ENCODE measurements at regions not wholly inside any gene's neighbourhood (a gene's known extent, or its start where the extent isn't known, plus 50 kb on each side); places are given as distances from the start of the nearest gene placed in this dataset.

GRCh38 chr4:187389420-187389819 lies 606.2 kb upstream of the ZFP42 start (continued):
- no peak for TF ChIP-seq CHD7 (IDR thresholded peaks at IDR 0.05; ENCODE audit: insufficient replicate concordance, low read length)
- TF ChIP-seq, protein P1, sequence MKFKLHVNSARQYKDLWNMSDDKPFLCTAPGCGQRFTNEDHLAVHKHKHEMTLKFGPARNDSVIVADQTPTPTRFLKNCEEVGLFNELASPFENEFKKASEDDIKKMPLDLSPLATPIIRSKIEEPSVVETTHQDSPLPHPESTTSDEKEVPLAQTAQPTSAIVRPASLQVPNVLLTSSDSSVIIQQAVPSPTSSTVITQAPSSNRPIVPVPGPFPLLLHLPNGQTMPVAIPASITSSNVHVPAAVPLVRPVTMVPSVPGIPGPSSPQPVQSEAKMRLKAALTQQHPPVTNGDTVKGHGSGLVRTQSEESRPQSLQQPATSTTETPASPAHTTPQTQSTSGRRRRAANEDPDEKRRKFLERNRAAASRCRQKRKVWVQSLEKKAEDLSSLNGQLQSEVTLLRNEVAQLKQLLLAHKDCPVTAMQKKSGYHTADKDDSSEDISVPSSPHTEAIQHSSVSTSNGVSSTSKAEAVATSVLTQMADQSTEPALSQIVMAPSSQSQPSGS (IDR thresholded peaks at IDR 0.05; ENCODE audit: low read length), result no peak
- TF ChIP-seq SP1 (IDR thresholded peaks at IDR 0.05; ENCODE audit: low read depth, low read length), result no peak
- no peak for TF ChIP-seq BCL11A (IDR thresholded peaks at IDR 0.05; ENCODE audit: low read depth in 2 of 2, low read length in 2 of 2)
- TF ChIP-seq POLR2AphosphoS5 (IDR thresholded peaks at IDR 0.05; ENCODE audit: low read depth, low read length), result no peak
- no peak for TF ChIP-seq SIRT6 (IDR thresholded peaks at IDR 0.05; ENCODE audit: low read length)
- TF ChIP-seq SP2 (IDR thresholded peaks at IDR 0.05; ENCODE audit: low read length), result no peak
- TF ChIP-seq CTCF (IDR thresholded peaks at IDR 0.05; ENCODE audit: control extremely low read depth in 1 of 3, insufficient read depth in 1 of 3, low read depth in 1 of 3, low read length in 3 of 3), result no peak

Measured in H1 (cell line).